Heart left ventricle (tissue), 13 donors: ENCODE measurements at regions not wholly inside any gene's neighbourhood (a gene's known extent, or its start where the extent isn't known, plus 50 kb on each side); places are given as distances from the start of the nearest gene placed in this dataset.

ENCODE experiments used
- CTCF ChIP-seq, 12 donors: fragments of 200-600 bp; sonication (generic) in 4 of 12; IDR thresholded peaks; one replicate each; pipeline versions ENCODE4 v1.5.0 to v1.8.0; 2018 to 2022; ENCODE audit warnings: antibody characterized with exemption in 12 of 12, mild to moderate bottlenecking in 5 of 12
- POLR2A ChIP-seq, 2 donors: fragments of 450-650 bp; IDR thresholded peaks; one replicate each; pipeline ENCODE4 v1.6.1; 2017; ENCODE audit warnings: antibody characterized with exemption in 2 of 2, mild to moderate bottlenecking in 2 of 2, moderate library complexity in 2 of 2
- donor health status: ischemic (EF 13 %, LVEDD 7.1; RV severe dilation, severe dysfunction).
- donor health status: DM: no; HTN: yes; CAD: no.
- donor health status: DM: no; HTN: no; CAD: no.
- donor health status: ischemic (EF 25% LVEDD 6.9; RV normal size, moderate dysfunction).
- donor health status: ischemic (EF 25% LVEDD 5.7; RV mildly dilated, moderate dysfunction).
- donor health status: ischemic (EF 35%, LVEDD 5.7; RV mildly dilated, moderate dysfunction).
- donor health status: nonischemic (EF 11% LVEDD 7.7; RV severe dilation, severe dysfunction).
- donor health status: DM: yes; HTN: yes; CAD: no.
- donor health status: PGD.
- donor health status: ischemic (EF 29% LVEDD 5.4; RV normal size, mild dysfunction).
- donor health status: nonischemic (EF 23%, LVEDD 6.1; RV moderate dilation, normal function).

- TF ChIP-seq CTCF (IDR thresholded peaks at IDR 0.05) (no peak), POLR2A (IDR thresholded peaks at IDR 0.05) (no peak)
Measured at GRCh38 chr14:53564870-53565269, 391.8 kb downstream of the BMP4 start.
